ENCODE measurements at regions not wholly inside any gene's neighbourhood (a gene's known extent, or its start where the extent isn't known, plus 50 kb on each side); places are given as distances from the start of the nearest gene placed in this dataset.

DNA sequence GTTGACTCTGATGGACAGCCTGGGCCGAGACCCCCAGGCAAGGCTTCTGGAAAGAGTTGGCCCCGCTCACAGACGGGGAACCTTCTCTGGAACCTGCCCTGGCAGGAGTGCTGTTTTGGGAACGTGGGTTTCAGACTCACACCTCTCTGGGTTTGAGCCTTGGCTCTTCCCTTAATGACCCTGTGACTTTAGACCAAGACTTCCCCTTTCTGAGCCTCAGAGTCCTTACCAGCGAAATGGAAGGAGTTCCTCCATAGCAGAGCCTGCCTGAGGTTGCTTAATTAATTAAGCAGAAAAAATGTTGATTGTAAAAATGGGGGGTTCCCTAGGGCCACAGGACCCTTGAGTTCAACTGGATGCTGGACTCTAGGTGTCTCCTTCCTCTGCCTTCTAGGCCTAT is 408.2 kb downstream of the SEC14L1 start:
- TF ChIP-seq POLR2A (IDR thresholded peaks at IDR 0.05; ENCODE audit: low read depth) (no peak), POLR2AphosphoS5 (IDR thresholded peaks at IDR 0.05) (no peak)
- TF ChIP-seq, protein P1, sequence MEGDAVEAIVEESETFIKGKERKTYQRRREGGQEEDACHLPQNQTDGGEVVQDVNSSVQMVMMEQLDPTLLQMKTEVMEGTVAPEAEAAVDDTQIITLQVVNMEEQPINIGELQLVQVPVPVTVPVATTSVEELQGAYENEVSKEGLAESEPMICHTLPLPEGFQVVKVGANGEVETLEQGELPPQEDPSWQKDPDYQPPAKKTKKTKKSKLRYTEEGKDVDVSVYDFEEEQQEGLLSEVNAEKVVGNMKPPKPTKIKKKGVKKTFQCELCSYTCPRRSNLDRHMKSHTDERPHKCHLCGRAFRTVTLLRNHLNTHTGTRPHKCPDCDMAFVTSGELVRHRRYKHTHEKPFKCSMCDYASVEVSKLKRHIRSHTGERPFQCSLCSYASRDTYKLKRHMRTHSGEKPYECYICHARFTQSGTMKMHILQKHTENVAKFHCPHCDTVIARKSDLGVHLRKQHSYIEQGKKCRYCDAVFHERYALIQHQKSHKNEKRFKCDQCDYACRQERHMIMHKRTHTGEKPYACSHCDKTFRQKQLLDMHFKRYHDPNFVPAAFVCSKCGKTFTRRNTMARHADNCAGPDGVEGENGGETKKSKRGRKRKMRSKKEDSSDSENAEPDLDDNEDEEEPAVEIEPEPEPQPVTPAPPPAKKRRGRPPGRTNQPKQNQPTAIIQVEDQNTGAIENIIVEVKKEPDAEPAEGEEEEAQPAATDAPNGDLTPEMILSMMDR (IDR thresholded peaks at IDR 0.05) = no peak
